Panc1 (cell line): ENCODE measurements at regions not wholly inside any gene's neighbourhood (a gene's known extent, or its start where the extent isn't known, plus 50 kb on each side); places are given as distances from the start of the nearest gene placed in this dataset.

Experiments
- POLR2AphosphoS5 ChIP-seq: IDR thresholded peaks from 2 replicates; pipeline ENCODE4 v1.6.1; 2012; ENCODE audit warnings: mild to moderate bottlenecking, low read depth, low read length, moderate library complexity
- TF ChIP-seq, protein P1 (sequence below): fragments of 450-650 bp; IDR thresholded peaks from 2 replicates; pipeline ENCODE4 v1.5.1; 2017; ENCODE audit warnings: mild to moderate bottlenecking
- TF ChIP-seq, protein P2 (sequence below), 2 experiments: IDR thresholded peaks; 2 replicates each; pipeline ENCODE4 v1.6.1; 2011 to 2012; ENCODE audit warnings: low read depth in 2 of 2, control low read depth in 1 of 2, low read length in 1 of 2, mild to moderate bottlenecking in 1 of 2, moderate library complexity in 1 of 2; ENCODE audit not compliant: insufficient read depth in 1 of 2

DNA sequence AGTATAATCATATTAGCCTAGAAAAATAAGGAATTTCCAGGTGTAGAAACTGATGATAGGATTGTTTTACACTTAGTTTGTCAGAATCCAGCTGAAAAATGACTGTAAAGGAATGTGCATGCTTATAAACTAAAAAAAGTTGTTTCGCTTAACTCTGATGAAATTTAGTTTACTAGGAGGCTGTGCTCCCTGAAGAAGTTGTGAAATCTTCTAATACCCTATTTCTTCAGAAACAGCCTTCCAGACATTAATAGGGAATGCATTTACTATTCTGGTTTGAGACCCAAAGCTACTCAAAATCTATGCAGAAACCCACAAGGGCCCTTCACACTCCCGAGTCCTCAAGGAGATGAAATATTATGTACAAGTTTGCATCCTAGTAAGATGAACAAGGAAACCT, 105.5 kb upstream of the SSTR4 start:
- TF ChIP-seq, protein P1, sequence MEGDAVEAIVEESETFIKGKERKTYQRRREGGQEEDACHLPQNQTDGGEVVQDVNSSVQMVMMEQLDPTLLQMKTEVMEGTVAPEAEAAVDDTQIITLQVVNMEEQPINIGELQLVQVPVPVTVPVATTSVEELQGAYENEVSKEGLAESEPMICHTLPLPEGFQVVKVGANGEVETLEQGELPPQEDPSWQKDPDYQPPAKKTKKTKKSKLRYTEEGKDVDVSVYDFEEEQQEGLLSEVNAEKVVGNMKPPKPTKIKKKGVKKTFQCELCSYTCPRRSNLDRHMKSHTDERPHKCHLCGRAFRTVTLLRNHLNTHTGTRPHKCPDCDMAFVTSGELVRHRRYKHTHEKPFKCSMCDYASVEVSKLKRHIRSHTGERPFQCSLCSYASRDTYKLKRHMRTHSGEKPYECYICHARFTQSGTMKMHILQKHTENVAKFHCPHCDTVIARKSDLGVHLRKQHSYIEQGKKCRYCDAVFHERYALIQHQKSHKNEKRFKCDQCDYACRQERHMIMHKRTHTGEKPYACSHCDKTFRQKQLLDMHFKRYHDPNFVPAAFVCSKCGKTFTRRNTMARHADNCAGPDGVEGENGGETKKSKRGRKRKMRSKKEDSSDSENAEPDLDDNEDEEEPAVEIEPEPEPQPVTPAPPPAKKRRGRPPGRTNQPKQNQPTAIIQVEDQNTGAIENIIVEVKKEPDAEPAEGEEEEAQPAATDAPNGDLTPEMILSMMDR: no peak
- no peak for TF ChIP-seq POLR2AphosphoS5
- TF ChIP-seq, protein P2, sequence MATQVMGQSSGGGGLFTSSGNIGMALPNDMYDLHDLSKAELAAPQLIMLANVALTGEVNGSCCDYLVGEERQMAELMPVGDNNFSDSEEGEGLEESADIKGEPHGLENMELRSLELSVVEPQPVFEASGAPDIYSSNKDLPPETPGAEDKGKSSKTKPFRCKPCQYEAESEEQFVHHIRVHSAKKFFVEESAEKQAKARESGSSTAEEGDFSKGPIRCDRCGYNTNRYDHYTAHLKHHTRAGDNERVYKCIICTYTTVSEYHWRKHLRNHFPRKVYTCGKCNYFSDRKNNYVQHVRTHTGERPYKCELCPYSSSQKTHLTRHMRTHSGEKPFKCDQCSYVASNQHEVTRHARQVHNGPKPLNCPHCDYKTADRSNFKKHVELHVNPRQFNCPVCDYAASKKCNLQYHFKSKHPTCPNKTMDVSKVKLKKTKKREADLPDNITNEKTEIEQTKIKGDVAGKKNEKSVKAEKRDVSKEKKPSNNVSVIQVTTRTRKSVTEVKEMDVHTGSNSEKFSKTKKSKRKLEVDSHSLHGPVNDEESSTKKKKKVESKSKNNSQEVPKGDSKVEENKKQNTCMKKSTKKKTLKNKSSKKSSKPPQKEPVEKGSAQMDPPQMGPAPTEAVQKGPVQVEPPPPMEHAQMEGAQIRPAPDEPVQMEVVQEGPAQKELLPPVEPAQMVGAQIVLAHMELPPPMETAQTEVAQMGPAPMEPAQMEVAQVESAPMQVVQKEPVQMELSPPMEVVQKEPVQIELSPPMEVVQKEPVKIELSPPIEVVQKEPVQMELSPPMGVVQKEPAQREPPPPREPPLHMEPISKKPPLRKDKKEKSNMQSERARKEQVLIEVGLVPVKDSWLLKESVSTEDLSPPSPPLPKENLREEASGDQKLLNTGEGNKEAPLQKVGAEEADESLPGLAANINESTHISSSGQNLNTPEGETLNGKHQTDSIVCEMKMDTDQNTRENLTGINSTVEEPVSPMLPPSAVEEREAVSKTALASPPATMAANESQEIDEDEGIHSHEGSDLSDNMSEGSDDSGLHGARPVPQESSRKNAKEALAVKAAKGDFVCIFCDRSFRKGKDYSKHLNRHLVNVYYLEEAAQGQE (IDR thresholded peaks at IDR 0.05; ENCODE audit: insufficient read depth in 1 of 2, low read depth in 2 of 2, low read length in 1 of 2): no peak
